Pancreas (tissue), 10 donors: ENCODE measurements at regions not wholly inside any gene's neighbourhood (a gene's known extent, or its start where the extent isn't known, plus 50 kb on each side); places are given as distances from the start of the nearest gene placed in this dataset.

Source experiments
- ATAC-seq, 4 donors: fragments of 200-7000 bp; cut with Tn5 transposase; one replicate each; pipeline versions ENCODE4 v1.8.0 to v1.9.1; 2020; ENCODE audit warnings: mild to moderate bottlenecking in 4 of 4, moderate library complexity in 4 of 4
- DNase-seq, 6 donors: peaks; one replicate each; pipeline ENCODE4 v3.0.0-alpha.2; 2020
- FAIRE-seq: peaks from 2 replicates; lab custom pipeline; 2012; peaks lifted over from hg19 to GRCh38; lab: Jason Lieb, UNC
- H3K27ac ChIP-seq, 4 donors: fragments of 200-600 bp; sonication (generic); 1 replicate in 3 of 4; 2 replicates in 1 of 4; pipeline versions ENCODE4 v1.5.0 to v1.8.0; 2020
- H3K27me3 ChIP-seq, 4 donors: fragments of 200-600 bp; one replicate each; pipeline ENCODE4 v1.8.0; 2021
- H3K36me3 ChIP-seq, 3 donors: fragments of 200-600 bp; sonication (generic) in 1 of 3; one replicate each; pipeline versions ENCODE4 v1.5.0 to v1.8.0; 2020 to 2021
- H3K4me1 ChIP-seq, 3 donors: fragments of 200-600 bp; one replicate each; pipeline ENCODE4 v1.8.0; 2021
- H3K4me3 ChIP-seq, 4 donors: fragments of 200-600 bp; sonication (generic) in 2 of 4; one replicate each; pipeline versions ENCODE4 v1.5.0 to v1.8.0; 2020 to 2021
- H3K9me3 ChIP-seq, 4 donors: fragments of 200-600 bp; one replicate each; pipeline ENCODE4 v1.8.0; 2021
- CTCF ChIP-seq, 4 donors: fragments of 200-600 bp; sonication (generic) in 3 of 4; IDR thresholded peaks; one replicate each; pipeline versions ENCODE4 v1.5.0 to v1.8.0; 2021; ENCODE audit warnings: antibody characterized with exemption in 4 of 4
- WGBS, 2 donors: extraction: QIAGEN DNeasy Blood & Tissue Kit; methylation state at CpG; one replicate each; pipeline ENCODE4 v1.1.7; 2013; 5-methylcytosine and 5-hydroxymethylcytosine counted together
- intact Hi-C, 3 donors: fragments of 100-400 bp; cut with DNase I; formaldehyde crosslinking; loops; one replicate each; pipeline versions ENCODE4 v1.11.1 to v1.14.2; 2022
- donor health status: healthy with polysubstance abuse.
- donor health status: DM: no; HTN: no; CAD: no; lungs with moderate emphysema.
- donor health status: DM: no; HTN: no; CAD: no.
- donor health status: control.
- donor health status: control.
- donor health status: Bipolar disorder and iron deficiency.
- donor health status: DM: yes; HTN: yes; CAD: no.
- donor health status: DM: no; HTN: no; CAD: no.
- donor health status: DM: no; HTN: no; CAD: no.
- donor health status: DM: yes; HTN: yes; CAD: no.

DNA sequence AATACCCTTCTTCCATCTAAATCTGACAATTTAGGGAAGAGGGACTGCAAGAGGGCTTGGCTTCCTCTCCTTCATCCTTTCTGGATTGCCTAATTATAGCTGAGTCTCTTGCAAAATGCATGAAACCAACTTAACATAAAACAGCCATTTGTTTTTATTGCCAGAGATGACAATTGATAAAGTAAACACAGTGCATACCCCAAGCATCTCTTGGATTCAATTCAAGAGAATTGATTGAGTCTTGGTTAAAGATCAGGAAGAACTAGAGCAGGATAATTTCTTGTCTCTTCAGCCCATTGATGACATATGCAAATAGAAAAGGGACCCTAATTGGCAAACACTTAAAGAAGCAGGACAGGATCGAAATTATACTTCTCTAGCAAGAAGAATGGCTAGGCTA is 617.1 kb upstream of the PTBP2 start:
- WGBS, 2 donors: 14 to 22% methylated on average over 1 of the region's 1 CpG
- no peak for ATAC-seq
- no peak for DNase-seq
- Histone ChIP-seq H3K4me1 (no peaks in the 10 kb centered on the region), H3K27ac (no peak overlapping the region), H3K9me3 (no peaks in the 10 kb centered on the region), H3K4me3 (no peak overlapping the region), H3K36me3 (no peaks in the 10 kb centered on the region), H3K27me3 (no peaks in the 10 kb centered on the region)
- FAIRE-seq: no peak
- intact Hi-C loops: no loop called here
- no peak for TF ChIP-seq CTCF (IDR thresholded peaks at IDR 0.05)

GRCh38 chr1:96104906-96105305 is 616.7 kb upstream of the PTBP2 start:
- H3K4me1 ChIP-seq: no peaks in the 10 kb centered on the region
- no peak overlapping the region for H3K4me3 ChIP-seq
- TF ChIP-seq CTCF (IDR thresholded peaks at IDR 0.05): no peak
- intact Hi-C loops: no loop called here
- no peaks in the 10 kb centered on the region for H3K27me3 ChIP-seq
- ATAC-seq (no peak), FAIRE-seq (no peak), DNase-seq (no peak)
- H3K36me3 ChIP-seq: no peaks in the 10 kb centered on the region
- H3K27ac ChIP-seq: no peak overlapping the region
- 35 to 42% methylated on average over 3 of the region's 3 CpGs for WGBS, 2 donors
- no peaks in the 10 kb centered on the region for H3K9me3 ChIP-seq

GRCh38 chr1:96116731-96117130 is 604.9 kb upstream of the PTBP2 start:
- Histone ChIP-seq H3K27ac (no peak overlapping the region), H3K9me3 (no peaks in the 10 kb centered on the region), H3K4me1 (no peaks in the 10 kb centered on the region), H3K27me3 (no peaks in the 10 kb centered on the region), H3K36me3 (no peaks in the 10 kb centered on the region), H3K4me3 (no peak overlapping the region)
- WGBS, 2 donors: 61 to 75% methylated on average over 6 of the region's 6 CpGs
- FAIRE-seq (no peak), DNase-seq (no peak), ATAC-seq (no peak)
- intact Hi-C loops: no loop called here
- no peak for TF ChIP-seq CTCF (IDR thresholded peaks at IDR 0.05)

- ATAC-seq (no peak), FAIRE-seq (no peak), DNase-seq (no peak)
- 45 to 51% methylated on average over 2 of the region's 2 CpGs for WGBS, 2 donors
- Histone ChIP-seq H3K36me3 (no peaks in the 10 kb centered on the region), H3K4me3 (no peak overlapping the region), H3K9me3 (no peaks in the 10 kb centered on the region), H3K27ac (no peak overlapping the region), H3K4me1 (no peaks in the 10 kb centered on the region), H3K27me3 (no peaks in the 10 kb centered on the region)
- intact Hi-C loops: no loop called here
- no peak for TF ChIP-seq CTCF (IDR thresholded peaks at IDR 0.05)
Measured at GRCh38 chr1:96130432-96130831, 591.2 kb upstream of the PTBP2 start.

GRCh38 chr1:96144636-96145035 is 576.9 kb upstream of the PTBP2 start:
- intact Hi-C loops: no loop called here
- Histone ChIP-seq H3K27ac (no peak overlapping the region), H3K9me3 (no peaks in the 10 kb centered on the region), H3K4me3 (no peak overlapping the region), H3K27me3 (no peaks in the 10 kb centered on the region), H3K36me3 (no peaks in the 10 kb centered on the region), H3K4me1 (no peaks in the 10 kb centered on the region)
- ATAC-seq: no peak
- WGBS, 2 donors: 61 to 70% methylated on average over 3 of the region's 3 CpGs
- no peak for FAIRE-seq
- no peak for DNase-seq
- TF ChIP-seq CTCF (IDR thresholded peaks at IDR 0.05): no peak
